ENCODE measurements at regions not wholly inside any gene's neighbourhood (a gene's known extent, or its start where the extent isn't known, plus 50 kb on each side); places are given as distances from the start of the nearest gene placed in this dataset.

DNA sequence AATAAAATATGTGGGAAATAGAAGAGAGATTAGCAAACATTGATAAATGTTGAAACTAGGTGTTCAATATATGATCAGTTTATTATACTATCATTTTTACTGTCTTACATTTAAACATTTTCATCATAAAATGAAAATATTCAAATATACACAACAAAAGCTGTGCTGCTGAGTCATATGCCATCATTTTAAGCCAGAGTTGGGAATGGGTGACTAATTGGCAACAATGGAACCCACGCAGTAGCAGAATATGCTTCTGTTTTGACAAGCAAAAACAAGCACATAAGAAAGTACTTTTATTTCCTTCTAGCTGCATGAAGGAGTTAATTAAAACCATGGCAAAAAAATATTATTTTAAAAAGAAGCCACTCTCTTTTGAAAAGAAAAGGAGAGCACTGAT lies 340.0 kb upstream of the EDIL3 start:
- TF ChIP-seq EP300 (IDR thresholded peaks at IDR 0.05), result no peak
- no peak for TF ChIP-seq POLR2AphosphoS5 (IDR thresholded peaks at IDR 0.05)
- TF ChIP-seq, protein P1, sequence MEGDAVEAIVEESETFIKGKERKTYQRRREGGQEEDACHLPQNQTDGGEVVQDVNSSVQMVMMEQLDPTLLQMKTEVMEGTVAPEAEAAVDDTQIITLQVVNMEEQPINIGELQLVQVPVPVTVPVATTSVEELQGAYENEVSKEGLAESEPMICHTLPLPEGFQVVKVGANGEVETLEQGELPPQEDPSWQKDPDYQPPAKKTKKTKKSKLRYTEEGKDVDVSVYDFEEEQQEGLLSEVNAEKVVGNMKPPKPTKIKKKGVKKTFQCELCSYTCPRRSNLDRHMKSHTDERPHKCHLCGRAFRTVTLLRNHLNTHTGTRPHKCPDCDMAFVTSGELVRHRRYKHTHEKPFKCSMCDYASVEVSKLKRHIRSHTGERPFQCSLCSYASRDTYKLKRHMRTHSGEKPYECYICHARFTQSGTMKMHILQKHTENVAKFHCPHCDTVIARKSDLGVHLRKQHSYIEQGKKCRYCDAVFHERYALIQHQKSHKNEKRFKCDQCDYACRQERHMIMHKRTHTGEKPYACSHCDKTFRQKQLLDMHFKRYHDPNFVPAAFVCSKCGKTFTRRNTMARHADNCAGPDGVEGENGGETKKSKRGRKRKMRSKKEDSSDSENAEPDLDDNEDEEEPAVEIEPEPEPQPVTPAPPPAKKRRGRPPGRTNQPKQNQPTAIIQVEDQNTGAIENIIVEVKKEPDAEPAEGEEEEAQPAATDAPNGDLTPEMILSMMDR (IDR thresholded peaks at IDR 0.05), result no peak

Measured in esophagus muscularis mucosa (tissue), 4 donors.